NCI-H1417 treated with DMSO at 0.1 percent for 48 hours (cell line): ENCODE measurements at regions not wholly inside any gene's neighbourhood (a gene's known extent, or its start where the extent isn't known, plus 50 kb on each side); places are given as distances from the start of the nearest gene placed in this dataset.

Source experiments
- DNase-seq: peaks from one replicate; lab custom pipeline; 2025; lab: John Stamatoyannopoulos, UW

- DNase-seq, result no peak
Observed at GRCh38 chr5:164688437-164688836, 1183.0 kb downstream of the MAT2B start.

DNA sequence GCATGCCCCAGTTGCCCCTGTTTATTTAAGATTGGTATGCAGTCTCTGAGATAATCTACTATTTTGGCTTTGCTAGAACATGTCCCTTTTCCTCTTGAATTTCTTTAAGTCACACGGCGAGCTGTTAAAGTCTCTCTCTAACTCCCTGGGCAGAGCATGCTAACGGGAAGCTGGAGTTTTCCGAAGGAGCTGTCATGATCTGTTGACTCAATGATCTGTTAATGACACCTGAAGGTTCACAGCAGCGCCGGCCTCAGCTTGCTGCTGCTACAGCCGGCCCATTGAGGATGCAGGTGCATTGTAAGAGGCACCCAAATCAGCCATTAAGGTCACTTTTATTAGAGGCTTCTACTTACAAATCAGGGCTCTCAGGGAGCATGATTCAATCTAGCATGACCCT is 1203.4 kb downstream of the MAT2B start:
- no peak for DNase-seq

DNA sequence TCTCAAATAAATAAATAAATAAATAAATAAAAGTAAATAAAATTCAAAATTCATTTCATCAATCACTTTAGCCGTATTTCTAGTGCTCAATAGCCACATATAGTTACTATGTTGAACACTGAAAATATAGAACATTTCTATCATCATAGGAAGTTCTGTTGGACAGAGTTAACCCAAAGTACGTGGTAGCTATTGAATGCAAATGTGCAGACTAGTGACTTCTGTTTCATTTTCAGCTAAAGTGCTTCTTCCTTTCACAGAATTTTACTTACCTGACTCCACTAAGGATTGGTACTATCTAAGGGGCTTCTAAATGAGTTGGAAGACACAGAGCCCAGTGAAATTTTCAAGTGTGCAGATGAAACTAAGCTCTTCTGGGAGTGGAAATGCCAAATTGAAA is 1208.3 kb downstream of the MAT2B start:
- DNase-seq, result no peak

DNA sequence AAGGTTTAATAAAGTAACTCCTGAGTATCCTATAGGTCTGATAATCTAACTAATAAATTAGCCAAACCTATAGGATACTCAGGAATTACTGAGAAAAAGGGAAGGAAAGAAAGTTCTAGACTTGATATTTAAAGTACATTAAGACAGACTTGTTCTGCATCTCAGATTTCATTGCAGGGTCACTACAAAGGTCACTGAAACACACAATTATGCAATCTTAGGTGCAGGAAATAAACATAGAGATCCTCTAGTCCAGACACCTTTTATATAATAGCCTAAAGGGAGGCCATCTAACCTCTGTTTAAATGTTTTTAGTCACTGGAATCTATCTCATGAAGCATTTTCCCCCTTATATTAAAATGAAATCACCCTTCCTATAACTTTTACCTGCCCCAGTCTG is 1215.7 kb downstream of the MAT2B start:
- no peak for DNase-seq

- DNase-seq, result no peak
Observed at GRCh38 chr5:164721656-164722055, 1216.2 kb downstream of the MAT2B start.

DNA sequence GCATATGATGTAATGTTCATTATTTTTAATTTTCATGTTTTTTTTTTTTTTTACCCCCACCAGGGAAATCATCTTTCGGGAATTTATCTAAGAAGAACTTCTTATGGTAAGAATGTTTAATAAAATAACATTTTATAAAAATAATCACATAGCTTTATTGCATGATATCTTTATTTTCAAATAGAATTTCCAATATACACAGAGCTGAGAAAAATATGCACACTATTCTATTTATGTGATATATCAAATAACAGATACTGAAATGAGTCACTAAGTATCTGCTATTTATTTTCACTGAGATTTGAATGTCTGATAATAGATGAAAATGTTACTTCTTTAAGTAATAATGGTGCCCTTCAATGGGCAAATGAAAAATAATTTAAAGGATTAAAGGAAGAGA is 1217.3 kb downstream of the MAT2B start:
- no peak for DNase-seq

DNA sequence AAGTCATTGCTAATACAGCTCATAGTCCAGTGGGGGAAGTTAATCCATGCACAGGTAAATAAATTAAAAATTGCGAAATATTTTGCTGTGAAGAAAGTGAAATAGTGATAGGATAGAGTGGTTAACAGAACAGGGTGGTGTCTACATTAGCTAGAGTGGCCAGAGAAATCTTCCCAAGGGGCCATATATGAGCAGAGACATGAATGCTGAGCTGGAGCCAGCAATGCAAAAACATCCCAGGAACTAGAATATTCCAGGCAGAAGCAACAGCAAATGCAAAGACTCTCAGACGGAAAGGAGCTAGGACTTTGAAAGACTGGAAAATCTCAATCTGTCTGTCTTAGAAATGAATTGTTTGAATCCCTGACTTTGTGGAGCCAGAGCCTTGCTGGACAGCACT is 1221.6 kb downstream of the MAT2B start:
- DNase-seq, result no peak

DNA sequence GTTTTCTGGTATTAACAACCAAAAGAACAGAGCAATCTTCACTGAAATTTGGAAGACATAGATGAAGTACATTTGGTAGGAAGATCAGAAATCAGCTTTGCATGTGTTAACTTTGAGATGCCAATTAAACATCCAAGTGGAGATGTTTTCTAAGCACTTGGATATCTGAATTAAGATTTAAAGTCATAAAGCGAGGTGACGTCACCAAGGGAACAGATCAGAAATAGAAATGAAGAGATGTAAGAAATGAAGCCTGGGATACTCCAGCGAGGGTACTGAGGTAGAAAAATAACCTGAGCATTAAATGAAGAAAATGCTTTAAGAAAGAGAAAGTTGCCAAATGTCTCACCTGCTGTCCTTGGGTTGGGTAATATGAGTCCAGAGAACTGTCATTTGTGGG is 1223.3 kb downstream of the MAT2B start:
- no peak for DNase-seq

- DNase-seq, result no peak
Observed at GRCh38 chr5:164735334-164735733, 1229.9 kb downstream of the MAT2B start.

DNA sequence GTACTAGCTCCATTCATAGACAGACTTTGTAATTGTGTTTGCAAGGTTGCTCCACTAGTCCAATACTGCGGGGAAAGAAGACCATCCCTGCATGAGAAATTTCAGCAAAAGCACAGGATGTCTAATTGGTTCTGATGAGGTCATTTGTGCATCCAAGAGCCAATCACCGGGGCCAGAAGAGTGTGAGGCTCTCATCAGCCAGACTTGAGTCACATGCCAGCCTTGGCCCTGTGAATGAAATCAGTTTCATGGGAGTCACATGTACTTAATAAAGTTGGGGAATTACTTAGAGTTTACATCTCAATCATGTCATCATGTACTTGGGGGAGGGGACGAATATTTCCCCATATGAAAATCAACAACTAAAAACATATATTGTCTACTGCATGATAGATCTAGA is 1236.0 kb downstream of the MAT2B start:
- DNase-seq, result no peak

- no peak for DNase-seq
Observed at GRCh38 chr5:164742025-164742424, 1236.6 kb downstream of the MAT2B start.

DNA sequence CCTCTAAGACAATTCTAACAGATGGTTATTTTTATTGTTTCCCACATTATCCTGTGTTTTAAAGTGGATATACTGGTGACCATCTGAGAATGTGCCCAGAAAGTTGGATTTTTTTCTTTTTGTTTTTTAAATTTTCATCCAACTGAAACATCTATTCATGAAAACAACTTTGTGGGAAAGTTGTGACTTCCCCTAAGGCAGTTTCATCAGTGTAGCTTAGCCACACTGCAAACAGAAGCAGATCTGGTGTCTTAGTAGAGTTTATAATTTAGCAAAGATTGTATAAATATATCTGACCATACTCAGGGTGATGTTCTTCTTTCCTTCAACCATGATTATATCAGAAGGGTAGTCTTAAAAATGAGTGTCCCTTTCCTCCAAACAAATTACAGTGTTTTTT is 1241.3 kb downstream of the MAT2B start:
- DNase-seq, result no peak

DNA sequence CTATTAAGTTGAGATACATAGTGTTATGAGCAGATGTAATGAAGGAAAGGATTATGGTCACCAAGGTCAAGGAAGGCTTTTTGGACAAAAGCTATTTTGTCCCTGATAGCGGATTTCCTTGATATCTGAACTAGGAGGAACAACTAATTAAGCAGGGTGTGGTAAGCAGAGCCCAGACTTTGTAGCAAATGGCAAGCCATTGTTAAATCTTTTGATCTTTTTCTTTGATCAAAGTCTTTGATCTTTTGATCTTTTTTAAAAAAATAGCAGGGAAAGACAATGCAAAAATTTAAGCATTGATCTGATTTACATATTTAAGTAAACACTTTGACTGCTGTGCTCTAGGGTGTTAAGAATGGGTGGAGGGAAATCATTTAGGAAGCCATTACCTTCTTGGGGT is 1242.0 kb downstream of the MAT2B start:
- DNase-seq, result no peak

- no peak for DNase-seq
Observed at GRCh38 chr5:164748861-164749260, 1243.4 kb downstream of the MAT2B start.

DNA sequence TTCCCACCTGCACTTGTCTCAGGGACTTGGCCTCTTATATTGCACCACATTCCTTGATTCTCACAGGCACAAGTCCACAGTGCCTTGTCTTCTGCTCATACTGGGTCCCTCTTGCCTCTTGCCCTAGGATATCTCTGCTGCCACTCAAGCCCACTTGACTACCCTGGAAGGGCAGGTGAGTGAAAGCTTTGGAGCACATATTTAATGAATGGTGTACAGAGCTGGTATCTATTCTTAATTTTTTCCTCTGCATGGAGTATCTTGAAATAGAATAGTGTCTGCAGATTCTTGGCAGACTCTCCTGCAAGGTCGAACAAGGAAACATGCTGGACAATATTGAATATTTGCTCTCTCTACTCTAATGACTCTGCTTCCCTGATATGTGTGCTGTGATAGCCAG is 1248.0 kb downstream of the MAT2B start:
- no peak for DNase-seq

- no peak for DNase-seq
Observed at GRCh38 chr5:164763206-164763605, 1257.8 kb downstream of the MAT2B start.

DNA sequence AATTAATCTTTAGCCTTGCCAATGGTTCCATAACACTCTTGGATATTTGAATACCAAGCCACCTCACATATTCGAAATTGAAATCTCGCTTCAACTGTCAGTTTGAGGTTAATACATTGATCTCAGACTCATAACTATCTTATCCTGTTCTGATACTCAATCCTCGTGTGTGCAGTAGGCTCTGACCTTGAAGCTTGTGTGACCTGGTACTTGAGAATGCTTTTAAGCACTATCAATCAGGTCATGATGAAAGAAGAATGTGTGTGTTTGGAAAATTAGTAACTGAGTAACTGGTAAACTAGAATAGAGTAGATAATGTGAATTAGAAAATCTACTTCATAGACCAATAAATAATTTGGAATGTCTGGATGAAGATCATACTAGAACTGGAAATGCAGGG is 1266.7 kb downstream of the MAT2B start:
- no peak for DNase-seq

GRCh38 chr5:164784230-164784629 is 1278.8 kb downstream of the MAT2B start:
- DNase-seq, result no peak

DNA sequence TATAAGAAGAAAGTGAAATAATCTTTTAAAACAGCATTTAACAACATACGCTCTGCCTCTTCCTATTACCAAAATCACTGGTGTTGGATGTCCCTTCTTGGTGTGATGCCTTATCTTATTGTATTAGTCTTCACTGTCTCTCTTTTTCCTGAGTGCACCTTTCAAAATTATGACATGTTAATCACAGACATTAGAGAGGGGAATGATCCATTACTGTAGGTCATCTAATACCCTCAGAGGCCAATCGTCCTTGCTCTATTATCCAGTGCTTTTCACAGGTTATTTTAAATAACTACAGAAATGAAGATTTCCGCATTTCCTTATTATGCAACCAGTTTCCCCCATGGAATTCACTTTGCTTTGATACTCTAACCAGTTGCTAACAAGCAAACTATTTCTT is 1292.7 kb downstream of the MAT2B start:
- no peak for DNase-seq

DNA sequence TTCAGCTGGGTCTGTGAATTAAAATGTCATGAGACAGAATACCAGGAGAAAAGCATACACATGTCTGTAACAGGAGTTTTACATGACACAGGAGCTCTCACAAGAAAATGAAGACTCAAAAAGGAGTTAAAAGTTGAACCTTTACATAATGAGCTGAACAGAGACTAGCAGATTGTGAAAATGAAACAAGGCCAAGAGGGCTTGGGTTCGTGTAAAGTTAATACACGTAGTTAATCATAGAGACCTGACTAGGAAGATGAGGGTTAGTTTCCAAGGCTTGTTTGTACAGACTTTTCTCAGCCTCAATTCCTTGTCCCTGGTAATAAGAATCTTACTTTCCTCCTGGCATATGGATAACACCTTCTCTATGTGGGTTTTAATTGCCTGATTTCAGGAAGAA is 1294.0 kb downstream of the MAT2B start:
- no peak for DNase-seq

GRCh38 chr5:164801910-164802309 is 1296.5 kb downstream of the MAT2B start:
- no peak for DNase-seq

DNA sequence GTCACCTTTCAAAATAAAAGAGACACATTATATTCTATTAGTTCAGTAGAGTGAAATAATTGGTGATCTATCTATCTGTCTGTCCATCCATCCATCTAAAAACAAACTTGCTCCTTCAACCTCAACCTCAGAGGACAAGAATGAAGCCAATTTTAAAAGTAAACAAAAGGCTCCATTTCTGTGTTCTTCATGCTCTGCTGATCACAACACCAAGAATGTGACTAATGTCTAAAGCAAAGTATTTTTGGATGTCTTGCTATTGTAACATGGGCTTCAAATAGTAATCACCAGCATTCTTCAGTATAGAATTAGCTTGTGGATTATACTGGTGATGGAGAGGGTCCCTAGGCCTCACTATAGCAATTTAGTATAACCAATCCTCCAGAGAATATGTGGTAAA is 1304.4 kb downstream of the MAT2B start:
- DNase-seq, result no peak

DNA sequence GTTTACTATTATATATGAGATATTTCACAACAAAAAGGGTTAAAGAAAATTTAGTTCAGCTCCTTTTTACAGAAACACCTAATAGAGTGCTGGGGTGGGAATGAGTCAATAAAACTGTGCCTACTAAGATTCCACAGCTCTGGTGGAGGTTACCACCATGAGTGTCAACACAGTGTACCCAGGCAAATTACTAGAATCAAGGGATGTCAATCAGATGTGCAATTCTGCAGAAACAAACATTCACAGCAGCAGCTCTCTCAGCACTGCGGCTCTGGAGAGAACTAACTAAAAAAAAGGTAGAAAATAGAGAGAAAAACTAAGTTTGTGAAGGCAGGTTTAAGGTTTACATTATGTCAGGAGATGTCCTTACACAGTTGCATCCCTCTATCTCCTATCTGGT is 1313.0 kb downstream of the MAT2B start:
- no peak for DNase-seq

DNA sequence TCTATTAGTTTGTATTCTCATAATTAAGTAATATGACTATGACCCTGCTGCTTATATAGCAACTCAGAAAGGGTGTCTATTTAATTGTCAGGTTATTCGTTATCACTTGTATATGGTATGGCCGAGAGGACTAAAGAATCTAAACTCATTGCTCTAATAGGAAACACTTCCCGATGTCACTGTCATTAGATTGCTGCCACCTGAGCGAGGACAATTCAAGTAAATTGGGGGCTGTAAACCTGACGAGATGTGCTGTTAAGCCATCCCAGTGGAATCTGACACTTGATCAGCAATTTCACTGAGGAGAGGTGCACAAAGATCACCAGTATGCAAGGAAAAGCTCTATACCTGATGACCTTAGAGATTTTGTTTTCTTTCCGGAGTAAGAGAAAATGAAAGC is 1319.3 kb downstream of the MAT2B start:
- no peak for DNase-seq

DNA sequence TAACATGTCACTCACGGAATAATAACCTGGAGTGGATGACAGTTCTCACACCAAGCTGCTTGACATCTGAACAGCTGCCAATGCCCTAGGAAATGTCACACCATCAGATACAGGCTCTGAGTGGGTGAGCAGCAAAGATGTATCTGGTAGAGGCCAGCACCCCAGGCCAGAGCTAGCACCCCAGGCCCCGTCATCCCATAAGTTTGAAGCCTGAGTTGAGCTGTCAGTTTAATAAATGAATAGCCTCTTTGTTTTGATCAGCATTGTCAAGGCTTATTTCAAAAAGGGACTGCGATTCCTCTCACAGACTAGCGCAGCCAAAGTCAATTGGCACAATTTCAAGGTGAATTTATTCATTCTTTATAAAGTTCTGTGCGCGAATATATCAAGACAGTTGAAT is 1327.1 kb downstream of the MAT2B start:
- no peak for DNase-seq
